ENCODE measurements at regions not wholly inside any gene's neighbourhood (a gene's known extent, or its start where the extent isn't known, plus 50 kb on each side); places are given as distances from the start of the nearest gene placed in this dataset.

GRCh38 chr12:93292731-93293566, 84.8 kb upstream of the NUDT4 start:
- Histone ChIP-seq H4K20me1 (ENCODE audit: insufficient read depth, low read length, poor library complexity, severe bottlenecking) (no peaks in the 10 kb centered on the region), H3K27me3 (ENCODE audit: insufficient read depth, low read length, poor library complexity, severe bottlenecking) (no peaks in the 10 kb centered on the region), H3K9me2 (replicated peaks; ENCODE audit: low read depth, low read length) (no peaks in the 10 kb centered on the region), H3K79me2 (ENCODE audit: insufficient read depth, low read length) (no peaks in the 10 kb centered on the region), H3K9me3 (ENCODE audit: insufficient read depth, low read depth, low read length) (no peaks in the 10 kb centered on the region), H3K4me3 (ENCODE audit: low read length, poor library complexity, severe bottlenecking) (no peak overlapping the region), H3K36me3 (ENCODE audit: insufficient read depth, low read length) (no peaks in the 10 kb centered on the region), H3K4me1 (ENCODE audit: insufficient read depth, low read length, poor library complexity, severe bottlenecking) (no peaks in the 10 kb centered on the region), H3K9ac (ENCODE audit: low read depth, low read length, poor library complexity, severe bottlenecking) (no peak overlapping the region), H3F3A (ENCODE audit: low read depth) (no peaks in the 10 kb centered on the region), H3K4me2 (ENCODE audit: low read depth, low read length, poor library complexity, severe bottlenecking) (no peak overlapping the region), H2AFZ (ENCODE audit: low read length) (no peak overlapping the region)
- TF ChIP-seq CTCF (conservative IDR thresholded peaks at IDR 0.05; ENCODE audit: low read length), result no peak
- no peak for TF ChIP-seq EZH2phosphoT487 (IDR thresholded peaks at IDR 0.05; ENCODE audit: borderline replicate concordance)

- Histone ChIP-seq H3K4me2 (ENCODE audit: low read depth, low read length, poor library complexity, severe bottlenecking) (no peak overlapping the region), H3K4me1 (ENCODE audit: insufficient read depth, low read length, poor library complexity, severe bottlenecking) (no peaks in the 10 kb centered on the region), H3F3A (ENCODE audit: low read depth) (no peaks in the 10 kb centered on the region)
Observed at GRCh38 chr12:93297032-93297431, 80.7 kb upstream of the NUDT4 start.

GRCh38 chr12:93297536-93297935, 80.2 kb upstream of the NUDT4 start:
- H2AFZ ChIP-seq (ENCODE audit: low read length), result no peak overlapping the region
- H3K27me3 ChIP-seq (ENCODE audit: insufficient read depth, low read length, poor library complexity, severe bottlenecking), result no peaks in the 10 kb centered on the region
- H3K9me2 ChIP-seq (replicated peaks; ENCODE audit: low read depth, low read length), result no peaks in the 10 kb centered on the region
- no peaks in the 10 kb centered on the region for H3K4me1 ChIP-seq (ENCODE audit: insufficient read depth, low read length, poor library complexity, severe bottlenecking)
- no peaks in the 10 kb centered on the region for H3K79me2 ChIP-seq (ENCODE audit: insufficient read depth, low read length)
- H4K20me1 ChIP-seq (ENCODE audit: insufficient read depth, low read length, poor library complexity, severe bottlenecking), result no peaks in the 10 kb centered on the region
- TF ChIP-seq CTCF (conservative IDR thresholded peaks at IDR 0.05; ENCODE audit: low read length), result no peak
- no peak for TF ChIP-seq EZH2phosphoT487 (IDR thresholded peaks at IDR 0.05; ENCODE audit: borderline replicate concordance)
- H3K9me3 ChIP-seq (ENCODE audit: insufficient read depth, low read depth, low read length), result no peaks in the 10 kb centered on the region
- H3K9ac ChIP-seq (ENCODE audit: low read depth, low read length, poor library complexity, severe bottlenecking), result no peak overlapping the region
- no peak overlapping the region for H3K4me2 ChIP-seq (ENCODE audit: low read depth, low read length, poor library complexity, severe bottlenecking)
- H3K4me3 ChIP-seq (ENCODE audit: low read length, poor library complexity, severe bottlenecking), result no peak overlapping the region
- no peaks in the 10 kb centered on the region for H3K36me3 ChIP-seq (ENCODE audit: insufficient read depth, low read length)
- no peaks in the 10 kb centered on the region for H3F3A ChIP-seq (ENCODE audit: low read depth)

More at GRCh38 chr12:93297032-93297431, 80.7 kb upstream of the NUDT4 start:
- no peaks in the 10 kb centered on the region for H3K79me2 ChIP-seq (ENCODE audit: insufficient read depth, low read length)
- no peaks in the 10 kb centered on the region for H4K20me1 ChIP-seq (ENCODE audit: insufficient read depth, low read length, poor library complexity, severe bottlenecking)
- H3K9me2 ChIP-seq (replicated peaks; ENCODE audit: low read depth, low read length), result no peaks in the 10 kb centered on the region
- H3K27me3 ChIP-seq (ENCODE audit: insufficient read depth, low read length, poor library complexity, severe bottlenecking), result no peaks in the 10 kb centered on the region
- TF ChIP-seq EZH2phosphoT487 (IDR thresholded peaks at IDR 0.05; ENCODE audit: borderline replicate concordance) (no peak), CTCF (conservative IDR thresholded peaks at IDR 0.05; ENCODE audit: low read length) (no peak)
- H2AFZ ChIP-seq (ENCODE audit: low read length), result no peak overlapping the region
- H3K9ac ChIP-seq (ENCODE audit: low read depth, low read length, poor library complexity, severe bottlenecking), result no peak overlapping the region
- no peaks in the 10 kb centered on the region for H3K9me3 ChIP-seq (ENCODE audit: insufficient read depth, low read depth, low read length)
- no peaks in the 10 kb centered on the region for H3K36me3 ChIP-seq (ENCODE audit: insufficient read depth, low read length)
- H3K4me3 ChIP-seq (ENCODE audit: low read length, poor library complexity, severe bottlenecking), result no peak overlapping the region
